Activated CD4-positive, alpha-beta T cell treated with anti-CD3 and anti-CD28 coated beads, Interleukin-2, amount 50 U/mL, for 1 hour (primary cell): ENCODE measurements at regions not wholly inside any gene's neighbourhood (a gene's known extent, or its start where the extent isn't known, plus 50 kb on each side); places are given as distances from the start of the nearest gene placed in this dataset.
"Not testable (repeated sequence)": the region's sequence is repeated elsewhere in the genome, so short reads cannot be mapped to it uniquely, and the experiment has no call there.

Experiments used
- DNase-seq: peaks from one replicate; pipeline ENCODE4 v3.0.0-alpha.2; 2020

DNA sequence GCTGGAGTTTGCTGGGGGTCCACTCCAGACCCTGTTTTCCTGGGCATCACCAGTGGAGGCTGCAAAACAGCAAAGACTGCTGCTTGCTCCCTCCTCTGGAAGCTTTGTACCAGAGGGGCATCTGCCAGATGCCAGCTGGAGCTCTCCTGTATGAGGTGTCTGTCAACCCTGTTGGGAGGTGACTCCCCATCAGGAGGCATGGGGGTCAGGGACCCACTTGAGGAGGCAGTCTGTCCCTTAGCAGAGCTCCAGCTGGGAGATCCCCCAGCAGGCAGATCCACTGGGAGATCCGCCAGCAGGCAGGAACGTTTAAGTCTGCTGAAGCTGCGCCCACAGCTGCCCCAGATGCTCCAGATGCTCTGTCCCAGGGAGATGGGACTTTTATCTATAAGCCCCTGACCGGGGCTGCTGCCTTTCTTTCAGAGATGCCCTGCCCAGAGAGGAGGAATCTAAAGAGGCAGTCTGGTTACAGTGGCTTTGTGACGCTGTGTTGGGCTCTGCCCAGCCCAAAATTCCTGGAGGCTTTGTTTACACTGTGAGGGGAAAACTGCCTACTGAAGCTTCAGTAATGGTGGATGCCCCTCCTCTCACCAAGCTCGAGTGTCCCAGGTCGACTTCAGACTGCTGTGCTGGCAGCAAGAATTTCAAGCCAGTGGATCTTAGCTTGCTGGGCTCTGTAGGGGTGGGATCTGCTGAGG, 260.5 kb upstream of the SLC8A1 start:
- not testable (repeated sequence) for DNase-seq

DNA sequence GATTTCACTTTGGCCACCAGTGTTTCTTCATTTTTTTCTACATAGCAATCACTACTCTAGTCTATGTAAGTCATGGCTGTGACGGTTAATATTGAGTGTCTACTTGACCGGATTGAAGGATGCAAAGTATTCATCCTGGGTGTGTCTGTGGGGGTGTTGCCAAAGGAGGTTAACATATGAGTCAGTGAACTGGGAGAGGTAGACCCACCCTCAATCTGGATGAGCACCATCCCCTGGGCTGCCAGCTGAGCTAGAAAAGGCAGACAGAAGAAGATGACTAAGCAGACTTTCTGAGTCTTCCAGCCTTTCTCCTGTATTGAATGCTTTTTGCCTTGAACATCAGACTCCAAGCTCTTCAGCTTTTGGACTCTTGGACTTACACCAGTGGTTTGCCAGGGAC, 265.0 kb upstream of the SLC8A1 start:
- no peak for DNase-seq

GRCh38 chr2:40719414-40719813, 267.5 kb upstream of the SLC8A1 start:
- DNase-seq, result no peak

- no peak for DNase-seq
Observed at GRCh38 chr2:40721595-40721994, 269.7 kb upstream of the SLC8A1 start.

- DNase-seq, result no peak
Observed at GRCh38 chr2:40723194-40723593, 271.3 kb upstream of the SLC8A1 start.

- no peak for DNase-seq
Observed at GRCh38 chr2:40725040-40725439, 273.1 kb upstream of the SLC8A1 start.

- no peak for DNase-seq
Observed at GRCh38 chr2:40725950-40726349, 274.1 kb upstream of the SLC8A1 start.

DNA sequence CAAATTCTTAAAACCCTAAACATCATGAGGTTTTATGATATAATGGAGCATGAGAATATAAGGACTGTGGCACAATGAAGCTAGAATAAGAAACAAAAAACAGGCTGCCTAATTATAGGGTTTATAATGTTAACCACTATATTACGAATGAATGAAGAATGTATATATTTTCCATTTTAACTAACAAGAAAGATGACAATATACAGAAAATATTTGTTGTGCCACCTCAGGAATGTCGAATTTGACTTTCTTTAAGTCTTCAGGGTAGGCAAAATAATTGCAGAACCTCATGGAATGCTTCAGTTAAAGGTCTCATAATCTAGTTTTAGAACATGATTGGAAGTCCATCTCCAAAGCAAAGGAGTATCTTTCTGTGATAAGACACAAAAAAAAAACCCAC, 282.9 kb upstream of the SLC8A1 start:
- no peak for DNase-seq

GRCh38 chr2:40737180-40737579, 285.3 kb upstream of the SLC8A1 start:
- DNase-seq, result no peak

DNA sequence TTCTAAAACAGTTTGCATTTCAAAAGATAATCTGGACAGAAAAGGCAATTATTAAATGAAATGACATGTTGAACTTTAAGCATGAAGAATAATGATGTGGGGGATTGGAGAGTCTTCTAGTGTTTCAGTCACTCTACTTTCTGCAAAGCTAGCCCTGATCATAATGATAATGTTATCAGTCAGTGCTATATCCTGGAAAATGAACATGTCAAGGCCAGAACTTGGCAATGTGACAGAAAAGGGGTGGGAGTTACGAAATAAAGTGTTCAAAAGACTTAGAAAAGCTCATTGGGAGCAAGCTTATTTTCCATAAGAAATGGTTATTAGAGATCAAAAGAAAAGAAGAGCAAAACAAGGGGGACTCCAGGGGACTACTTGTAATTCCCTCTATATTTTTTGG, 288.5 kb upstream of the SLC8A1 start:
- no peak for DNase-seq

GRCh38 chr2:40741532-40741931, 289.6 kb upstream of the SLC8A1 start:
- no peak for DNase-seq

- DNase-seq, result no peak
Observed at GRCh38 chr2:40746191-40746590, 294.3 kb upstream of the SLC8A1 start.

- DNase-seq, result no peak
Observed at GRCh38 chr2:40751981-40752380, 300.1 kb upstream of the SLC8A1 start.

DNA sequence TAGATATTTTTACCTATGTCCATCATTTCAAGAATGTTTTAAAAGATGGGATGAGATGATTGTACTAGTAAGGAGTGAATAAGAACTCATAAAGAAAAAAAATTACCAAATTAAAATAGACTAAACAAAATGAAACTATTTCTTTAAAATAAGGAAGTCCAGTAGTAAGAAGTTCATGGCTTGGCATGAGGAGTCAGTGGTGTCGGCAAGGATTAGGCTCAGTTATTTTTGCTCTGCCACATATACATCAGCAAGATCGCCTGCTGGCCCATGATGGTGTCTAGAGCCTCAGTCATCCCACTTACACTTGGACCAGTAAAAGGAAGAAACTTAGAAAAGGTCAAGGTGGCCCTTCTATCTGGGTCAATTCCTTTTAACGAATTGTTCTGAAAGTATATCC, 300.9 kb upstream of the SLC8A1 start:
- DNase-seq, result no peak

DNA sequence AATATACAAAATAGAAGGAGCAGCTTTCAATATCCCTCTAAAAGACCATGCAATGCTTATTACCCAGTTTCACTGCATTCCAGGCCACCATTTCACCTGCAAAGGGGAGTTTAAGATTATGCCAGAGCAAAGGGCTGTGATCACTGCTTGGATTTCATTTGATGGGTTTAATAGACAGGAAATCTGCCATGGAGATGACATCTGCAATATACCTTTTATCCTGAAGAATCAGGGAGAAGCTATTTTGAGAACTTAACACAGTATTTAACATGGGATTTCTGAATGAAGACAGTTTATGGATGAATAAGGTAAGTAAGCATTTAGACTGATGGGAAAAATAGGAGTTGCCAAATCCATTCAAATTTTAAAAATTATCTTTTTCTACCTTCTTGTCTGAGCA, 303.0 kb upstream of the SLC8A1 start:
- DNase-seq, result no peak

DNA sequence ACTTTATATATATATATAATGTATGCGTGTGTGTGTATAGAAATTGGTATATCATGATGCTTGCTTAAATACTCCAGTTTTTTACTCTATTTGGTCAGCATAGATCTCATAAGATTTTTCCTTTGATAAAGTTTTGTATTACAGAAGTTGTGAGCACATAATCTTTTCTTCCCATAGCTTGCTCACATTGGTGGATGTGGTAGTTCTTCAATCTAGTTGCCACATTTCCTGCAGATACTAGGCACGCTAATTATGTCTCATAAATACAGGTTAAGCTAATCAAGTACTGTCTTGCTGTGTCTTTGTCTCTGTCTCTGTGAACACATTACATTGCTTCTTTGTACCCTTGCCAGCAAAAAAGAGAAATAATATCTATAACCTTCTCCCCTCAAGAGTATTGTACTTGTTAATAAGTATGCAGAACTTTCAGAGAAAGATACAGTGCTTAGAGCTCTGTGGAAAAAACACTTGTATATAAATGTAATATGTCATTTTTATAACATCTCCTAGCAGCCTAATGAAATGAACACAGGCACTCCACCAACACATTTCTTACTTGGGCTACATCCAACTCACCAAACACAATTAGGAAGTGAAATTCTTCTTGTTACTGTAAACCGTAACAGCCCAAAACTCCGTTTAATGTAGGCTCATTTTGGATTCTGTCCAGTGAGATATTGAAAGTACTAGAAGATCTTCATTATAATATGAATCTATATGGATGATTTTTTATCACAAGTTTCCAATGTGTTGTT, 306.7 kb upstream of the SLC8A1 start:
- DNase-seq, result no peak

- no peak for DNase-seq
Observed at GRCh38 chr2:40760071-40760666, 308.3 kb upstream of the SLC8A1 start.

DNA sequence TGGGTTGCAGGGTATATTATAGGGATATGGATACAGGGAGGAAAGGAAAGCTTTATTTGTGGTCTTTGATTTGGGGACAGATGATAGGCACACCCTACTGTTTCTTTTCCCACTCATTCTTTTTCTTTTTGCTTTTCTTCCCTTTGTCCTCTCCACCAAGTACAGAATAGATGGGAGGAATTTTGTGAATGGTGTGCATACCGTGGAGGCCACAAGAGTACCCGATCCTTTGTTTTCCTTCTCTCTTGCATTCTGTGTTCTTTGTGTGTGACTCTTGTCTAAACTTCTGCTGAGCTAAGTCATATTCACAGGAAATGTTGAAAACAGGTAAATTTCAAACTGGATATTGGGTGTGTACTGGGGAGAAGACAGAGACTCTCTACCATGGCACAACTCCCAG, 321.4 kb upstream of the SLC8A1 start:
- DNase-seq, result no peak

- no peak for DNase-seq
Observed at GRCh38 chr2:40783704-40784103, 331.8 kb upstream of the SLC8A1 start.

GRCh38 chr2:40786636-40787035, 334.7 kb upstream of the SLC8A1 start:
- DNase-seq, result no peak

GRCh38 chr2:40797120-40797519, 345.2 kb upstream of the SLC8A1 start:
- DNase-seq, result no peak

DNA sequence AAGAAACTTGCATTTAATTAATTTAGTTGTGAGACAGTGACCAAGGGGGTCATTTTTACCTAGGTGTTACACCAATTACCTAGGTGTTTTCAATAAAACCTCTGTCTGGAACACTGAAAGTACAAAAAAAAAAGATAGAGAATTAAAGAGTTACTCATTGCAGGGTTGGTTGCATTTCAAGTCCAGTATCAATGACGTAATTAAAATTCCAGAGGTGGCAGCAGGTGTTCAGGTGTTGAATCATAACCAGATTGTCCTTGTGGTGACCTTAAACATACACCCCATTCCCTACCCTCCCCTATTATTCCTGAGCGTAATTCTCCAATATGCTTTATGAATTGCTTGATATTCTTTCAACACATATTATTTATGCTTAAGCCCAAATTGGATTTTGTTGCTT, 352.0 kb upstream of the SLC8A1 start:
- DNase-seq, result no peak

- DNase-seq, result no peak
Observed at GRCh38 chr2:40809156-40809555, 357.3 kb upstream of the SLC8A1 start.

GRCh38 chr2:40814616-40815015, 362.7 kb upstream of the SLC8A1 start:
- no peak for DNase-seq
